IPS-18c (cell line): ENCODE measurements at regions not wholly inside any gene's neighbourhood (a gene's known extent, or its start where the extent isn't known, plus 50 kb on each side); places are given as distances from the start of the nearest gene placed in this dataset.

ENCODE experiments used
- H3K4me3 ChIP-seq: 2 replicates; pipeline ENCODE4 v1.7.0; 2013; ENCODE audit warnings: low read depth, mild to moderate bottlenecking, low read length, moderate library complexity; ENCODE audit not compliant: insufficient read depth
- H3K9me3 ChIP-seq: one replicate; pipeline ENCODE4 v1.6.1; 2013; ENCODE audit warnings: mild to moderate bottlenecking, low read length, moderate library complexity; ENCODE audit not compliant: control insufficient read depth, insufficient read depth

- no peak overlapping the region for H3K4me3 ChIP-seq
- H3K9me3 ChIP-seq = no peaks in the 10 kb centered on the region
These were observed 151.7 kb downstream of the ZPLD1 start for GRCh38 chr3:102586485-102586884.

- Histone ChIP-seq H3K4me3 (no peak overlapping the region), H3K9me3 (no peaks in the 10 kb centered on the region)
These were observed 159.2 kb downstream of the ZPLD1 start for GRCh38 chr3:102593812-102594602.

- H3K4me3 ChIP-seq = no peak overlapping the region
- no peaks in the 10 kb centered on the region for H3K9me3 ChIP-seq
These were observed 160.2 kb downstream of the ZPLD1 start for GRCh38 chr3:102595057-102595456.

DNA sequence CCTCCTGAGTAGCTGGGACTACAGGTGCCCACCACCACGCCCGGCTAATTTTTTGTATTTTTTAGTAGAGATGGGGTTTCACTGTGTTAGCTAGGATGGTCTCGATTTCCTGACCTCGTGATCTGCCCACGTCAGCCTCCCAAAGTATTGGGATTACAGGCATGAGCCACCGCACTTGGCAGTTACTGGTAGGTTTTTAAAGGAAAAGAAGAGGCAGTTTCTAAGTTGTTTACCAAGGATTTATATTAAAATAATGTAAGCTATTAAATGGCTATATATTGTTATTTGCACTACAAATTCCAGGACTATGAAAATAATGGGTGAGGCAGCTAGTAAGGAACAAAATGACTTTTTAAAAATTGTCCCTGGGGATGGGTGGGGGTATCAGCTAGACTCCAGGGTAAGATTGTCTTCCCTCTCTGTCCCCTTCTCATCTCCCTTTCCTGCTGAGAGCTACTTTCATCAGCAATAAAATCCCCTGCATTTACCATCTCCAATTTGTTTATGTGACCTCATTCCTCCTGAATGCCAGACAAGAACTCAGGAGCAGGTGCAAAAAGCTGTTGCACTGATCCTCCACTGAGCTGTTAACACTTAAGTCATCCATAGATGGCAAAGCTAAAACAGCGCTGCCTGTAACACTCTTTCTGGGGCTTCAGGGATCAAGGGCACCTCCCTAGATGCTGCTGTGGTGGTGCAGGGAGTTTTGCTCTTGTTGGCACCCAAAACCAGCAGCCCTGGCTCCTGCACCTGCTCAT is 165.2 kb downstream of the ZPLD1 start:
- Histone ChIP-seq H3K4me3 (no peak overlapping the region), H3K9me3 (no peaks in the 10 kb centered on the region)

GRCh38 chr3:102605153-102605552 is 170.3 kb downstream of the ZPLD1 start:
- H3K9me3 ChIP-seq = no peaks in the 10 kb centered on the region
- H3K4me3 ChIP-seq = no peak overlapping the region

DNA sequence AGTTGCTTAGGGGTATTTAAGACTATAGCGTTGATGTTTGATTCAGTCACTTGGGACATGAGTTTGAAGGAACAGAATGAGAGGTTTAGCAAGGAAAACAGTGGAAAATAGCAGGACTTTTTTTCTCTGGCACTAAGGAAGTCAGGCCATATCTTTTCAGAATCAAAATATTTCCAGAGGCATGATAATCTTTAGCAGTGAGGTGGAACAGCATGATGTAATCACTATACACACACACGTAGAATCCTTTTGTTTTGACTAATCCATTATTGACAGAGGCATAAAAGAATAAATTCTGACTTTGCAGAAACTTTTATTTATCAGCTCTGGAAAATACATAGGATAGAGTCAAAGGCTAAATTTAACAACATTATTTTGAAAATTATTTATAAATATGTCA is 174.1 kb downstream of the ZPLD1 start:
- Histone ChIP-seq H3K9me3 (no peaks in the 10 kb centered on the region), H3K4me3 (no peak overlapping the region)

GRCh38 chr3:102614021-102614569 is 179.3 kb downstream of the ZPLD1 start:
- Histone ChIP-seq H3K9me3 (no peaks in the 10 kb centered on the region), H3K4me3 (no peak overlapping the region)

DNA sequence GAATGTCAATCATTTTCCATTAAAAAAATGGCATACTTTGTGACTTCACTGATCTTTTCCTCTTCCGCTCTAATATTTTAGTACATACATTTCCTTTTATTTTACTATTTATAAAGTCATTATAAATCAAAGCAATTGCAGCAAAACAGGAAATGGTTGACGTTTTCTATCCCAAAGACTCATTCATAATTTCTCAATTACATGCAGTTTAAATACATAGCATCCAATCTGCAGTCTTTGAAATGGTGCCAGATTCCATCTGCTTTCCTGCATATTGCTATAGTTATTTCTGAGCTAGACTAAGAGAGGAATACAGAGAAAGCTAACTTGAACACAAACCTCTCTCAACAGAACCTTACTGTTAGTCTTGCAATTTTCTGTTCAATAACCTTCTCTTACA is 179.8 kb downstream of the ZPLD1 start:
- Histone ChIP-seq H3K9me3 (no peaks in the 10 kb centered on the region), H3K4me3 (no peak overlapping the region)

DNA sequence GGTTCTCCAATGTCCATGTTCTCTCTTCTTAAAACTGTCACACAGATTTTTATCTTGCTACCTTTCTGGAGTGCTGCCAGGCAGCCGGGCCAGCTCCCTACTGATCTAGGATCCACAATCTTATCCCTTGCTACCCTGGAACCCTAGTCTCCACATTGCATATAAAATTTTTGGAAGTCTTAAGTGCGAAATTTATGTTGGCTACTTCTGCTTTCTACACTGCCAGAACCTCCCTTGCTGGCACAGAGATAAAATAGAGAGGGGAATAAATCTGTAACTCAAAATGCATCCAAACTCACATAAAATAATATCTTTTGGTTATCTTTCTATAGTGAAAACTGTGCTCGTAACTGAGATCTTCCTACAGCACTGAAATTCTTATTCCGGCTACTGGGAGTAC is 182.6 kb downstream of the ZPLD1 start:
- no peaks in the 10 kb centered on the region for H3K9me3 ChIP-seq
- no peak overlapping the region for H3K4me3 ChIP-seq

GRCh38 chr3:102619361-102619760 is 184.5 kb downstream of the ZPLD1 start:
- H3K9me3 ChIP-seq = no peaks in the 10 kb centered on the region
- no peak overlapping the region for H3K4me3 ChIP-seq

DNA sequence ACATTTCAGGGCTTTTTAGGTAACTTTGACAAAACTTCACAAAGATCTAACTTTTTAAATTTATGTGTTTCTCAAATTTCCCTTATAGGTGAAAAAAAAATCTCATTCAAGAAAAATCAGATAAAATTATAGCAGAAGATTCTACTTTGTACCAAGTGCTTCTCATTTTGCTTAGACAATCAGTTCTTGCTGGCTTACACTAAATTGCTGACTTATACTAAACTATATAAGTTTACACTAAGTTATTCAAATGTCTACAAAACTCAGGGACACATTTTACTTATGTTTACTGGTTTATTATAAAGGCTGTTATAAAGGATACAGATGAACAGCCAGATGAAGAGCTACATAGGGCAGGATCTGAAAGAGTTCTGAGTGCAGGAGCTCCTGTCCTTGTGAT is 195.1 kb downstream of the ZPLD1 start:
- no peaks in the 10 kb centered on the region for H3K9me3 ChIP-seq

GRCh38 chr3:102630531-102630930 is 195.7 kb downstream of the ZPLD1 start:
- H3K4me3 ChIP-seq = no peak overlapping the region
- H3K9me3 ChIP-seq = no peaks in the 10 kb centered on the region

More for the DNA sequence above, 195.1 kb downstream of the ZPLD1 start:
- H3K4me3 ChIP-seq = no peak overlapping the region

GRCh38 chr3:102643546-102643945 is 208.7 kb downstream of the ZPLD1 start:
- Histone ChIP-seq H3K9me3 (no peaks in the 10 kb centered on the region), H3K4me3 (no peak overlapping the region)

DNA sequence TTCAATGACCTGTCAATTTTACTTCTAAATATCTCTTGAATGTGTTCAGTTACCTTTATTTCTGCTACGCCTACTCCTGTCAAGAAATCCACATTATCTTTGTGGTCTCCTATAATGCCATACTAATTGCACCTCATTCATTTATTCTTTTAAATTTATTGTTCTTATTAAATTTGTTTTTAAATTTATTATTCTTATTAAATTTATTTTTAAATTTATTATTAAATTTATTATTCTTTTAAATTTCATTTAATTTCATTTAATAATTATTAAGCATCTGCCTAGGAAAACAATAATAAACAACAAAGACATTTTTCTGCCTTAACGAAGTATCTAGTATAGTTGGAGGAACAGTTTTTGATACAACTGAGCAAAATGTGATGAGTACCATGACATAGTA is 211.7 kb downstream of the ZPLD1 start:
- H3K4me3 ChIP-seq = no peak overlapping the region

DNA sequence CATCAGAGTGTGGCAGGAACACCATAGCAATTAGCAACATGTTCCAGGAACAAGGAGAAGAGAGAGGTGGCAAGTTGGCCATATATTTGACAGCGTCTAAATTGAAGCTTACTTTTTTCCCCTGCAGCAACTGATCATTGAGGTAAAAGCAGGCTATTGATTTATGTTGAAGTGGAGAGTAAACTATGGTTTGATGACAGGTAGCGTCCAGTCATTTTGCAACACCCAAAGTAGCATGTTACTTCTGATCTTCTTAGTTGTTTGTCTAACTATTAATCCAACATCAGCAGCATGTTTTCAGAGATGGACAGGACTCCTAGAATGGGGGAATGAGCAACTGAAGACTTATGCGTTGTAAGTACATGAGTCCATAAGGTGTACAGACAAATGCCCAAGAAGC is 225.8 kb downstream of the ZPLD1 start:
- Histone ChIP-seq H3K9me3 (no peaks in the 10 kb centered on the region), H3K4me3 (no peak overlapping the region)

More for the DNA sequence above, 211.7 kb downstream of the ZPLD1 start:
- H3K9me3 ChIP-seq = no peaks in the 10 kb centered on the region

GRCh38 chr3:102661707-102662497 is 227.1 kb downstream of the ZPLD1 start:
- Histone ChIP-seq H3K9me3 (no peaks in the 10 kb centered on the region), H3K4me3 (no peak overlapping the region)

GRCh38 chr3:102662498-102662772 is 227.6 kb downstream of the ZPLD1 start:
- H3K9me3 ChIP-seq = no peaks in the 10 kb centered on the region
- H3K4me3 ChIP-seq = no peak overlapping the region

GRCh38 chr3:102664126-102664525 is 229.3 kb downstream of the ZPLD1 start:
- Histone ChIP-seq H3K4me3 (no peak overlapping the region), H3K9me3 (no peaks in the 10 kb centered on the region)
